SW 1271 (cell line): ENCODE measurements at regions not wholly inside any gene's neighbourhood (a gene's known extent, or its start where the extent isn't known, plus 50 kb on each side); places are given as distances from the start of the nearest gene placed in this dataset.
"Not testable (repeated sequence)": the region's sequence is repeated elsewhere in the genome, so short reads cannot be mapped to it uniquely, and the experiment has no call there.

ENCODE experiments used
- DNase-seq, 2 experiments: peaks; one replicate each; lab custom pipeline; 2025; lab: John Stamatoyannopoulos, UW

DNA sequence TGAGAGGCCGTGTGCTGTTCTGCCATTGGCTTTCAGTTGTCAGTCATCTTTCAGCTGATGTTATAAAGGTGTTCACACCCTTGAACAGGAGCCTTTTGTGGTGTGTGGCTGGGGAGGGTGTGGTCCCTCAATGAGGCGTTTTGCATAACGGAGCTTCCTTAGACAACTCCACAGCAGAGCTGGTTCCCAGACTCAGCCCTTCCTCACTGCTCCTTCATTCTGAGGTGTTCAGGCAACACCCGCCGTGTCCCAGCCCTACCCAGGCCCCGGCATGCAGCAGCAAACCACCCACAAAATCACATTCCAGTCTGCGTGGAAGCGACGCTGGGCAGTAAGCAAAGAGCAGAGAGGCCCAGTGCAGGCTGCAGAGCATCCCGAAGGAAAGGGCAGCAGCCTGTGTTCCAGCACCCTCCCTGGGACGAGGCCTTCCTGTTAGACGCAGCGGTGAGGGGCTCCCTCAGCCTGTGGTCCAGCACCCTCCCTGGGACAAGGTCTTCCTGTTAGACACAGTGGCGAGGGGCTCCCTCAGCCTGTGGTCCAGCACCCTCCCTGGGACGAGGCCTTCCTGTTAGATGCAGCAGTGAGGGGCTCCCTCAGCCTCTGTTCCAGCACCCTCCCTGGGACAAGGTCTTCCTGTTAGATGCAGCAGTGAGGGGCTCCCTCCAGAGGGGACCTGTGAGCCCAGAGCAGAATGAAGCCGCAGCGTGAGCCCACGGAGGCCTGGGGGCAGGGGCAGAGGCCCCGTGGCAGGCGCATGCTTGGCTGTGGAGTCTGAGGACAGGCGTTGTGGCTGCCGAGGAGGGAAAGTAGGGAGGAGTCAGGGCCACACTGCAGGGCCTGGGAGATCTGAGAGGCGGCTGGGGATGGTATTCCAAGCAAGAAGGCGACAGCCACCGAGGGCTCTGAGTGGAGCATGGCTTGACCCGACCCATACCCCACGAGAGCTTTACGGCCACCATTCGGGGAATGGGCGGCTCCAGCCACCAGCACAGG lies 201.8 kb upstream of the HDAC4 start:
- DNase-seq: no peak

DNA sequence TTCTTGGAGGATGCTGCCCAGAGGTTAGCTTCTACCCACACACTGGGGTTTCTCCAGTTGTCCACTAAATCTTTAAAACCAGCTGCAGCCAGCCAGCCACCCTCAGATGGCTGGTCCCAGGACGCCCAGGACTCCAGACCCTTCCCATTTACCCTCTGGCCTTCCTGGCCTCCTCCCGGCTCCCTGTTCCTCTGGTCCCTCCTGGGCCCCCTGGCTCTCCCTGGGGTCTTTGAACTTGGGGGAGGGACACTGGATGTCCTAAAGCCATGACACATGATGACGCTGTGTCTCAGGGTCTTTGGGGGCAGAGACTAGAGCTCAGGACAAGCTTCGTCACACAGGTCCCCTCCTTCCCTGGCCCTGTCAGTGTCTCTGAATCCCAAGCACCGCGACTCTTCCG lies 201.1 kb upstream of the HDAC4 start:
- no peak for DNase-seq

DNA sequence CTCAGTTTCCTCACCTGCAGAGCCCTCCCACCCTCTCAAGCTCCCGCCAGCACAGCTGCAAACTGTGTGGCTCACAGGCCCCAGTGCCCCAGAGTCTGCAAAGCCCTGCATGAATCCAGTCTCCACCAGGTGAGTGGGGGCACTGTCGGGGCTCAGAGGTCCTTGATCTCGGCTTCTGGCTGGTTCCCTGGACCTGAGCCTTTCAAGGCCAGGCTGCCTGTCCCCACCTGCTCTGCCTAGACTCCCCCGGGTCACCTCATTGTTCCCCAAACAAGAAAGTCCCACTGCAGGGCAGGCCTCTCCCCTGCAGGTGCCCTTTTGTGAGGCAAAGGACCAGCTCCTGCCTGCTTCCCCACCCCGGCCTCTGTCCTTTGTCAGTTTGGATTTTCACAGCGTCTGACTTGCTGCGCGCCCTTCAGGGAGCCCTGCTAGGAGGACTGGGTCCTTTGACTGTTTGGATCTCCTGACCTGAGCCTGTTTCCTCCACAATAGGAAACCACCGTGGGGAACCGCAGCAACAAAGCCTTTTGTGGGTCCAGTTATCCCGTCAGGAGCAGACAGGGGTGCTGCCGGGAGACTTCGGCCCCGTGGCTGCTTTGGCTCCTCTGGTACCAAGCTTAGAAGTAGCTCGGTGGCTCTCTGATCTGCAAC lies 200.5 kb upstream of the HDAC4 start:
- no peak for DNase-seq

DNA sequence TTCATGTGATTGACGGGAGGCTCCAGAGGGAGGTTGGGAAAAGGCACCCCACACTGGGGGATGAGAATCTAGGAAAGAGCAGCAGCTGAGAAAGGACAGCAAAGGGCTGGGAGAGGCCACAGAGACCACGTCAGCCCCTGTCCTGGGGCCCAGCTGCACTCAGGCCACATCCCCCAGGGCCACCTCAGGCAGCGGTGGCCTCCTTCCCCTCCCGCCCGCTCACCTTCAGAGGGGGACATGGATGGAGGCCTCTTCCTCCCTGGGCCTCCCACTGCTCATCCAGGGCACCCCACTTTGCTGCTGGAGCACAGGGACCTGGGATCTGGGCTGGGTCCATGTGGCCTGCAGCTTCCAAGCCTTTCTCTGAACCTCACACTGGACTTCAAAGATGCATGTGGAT lies 199.8 kb upstream of the HDAC4 start:
- no peak for DNase-seq

DNA sequence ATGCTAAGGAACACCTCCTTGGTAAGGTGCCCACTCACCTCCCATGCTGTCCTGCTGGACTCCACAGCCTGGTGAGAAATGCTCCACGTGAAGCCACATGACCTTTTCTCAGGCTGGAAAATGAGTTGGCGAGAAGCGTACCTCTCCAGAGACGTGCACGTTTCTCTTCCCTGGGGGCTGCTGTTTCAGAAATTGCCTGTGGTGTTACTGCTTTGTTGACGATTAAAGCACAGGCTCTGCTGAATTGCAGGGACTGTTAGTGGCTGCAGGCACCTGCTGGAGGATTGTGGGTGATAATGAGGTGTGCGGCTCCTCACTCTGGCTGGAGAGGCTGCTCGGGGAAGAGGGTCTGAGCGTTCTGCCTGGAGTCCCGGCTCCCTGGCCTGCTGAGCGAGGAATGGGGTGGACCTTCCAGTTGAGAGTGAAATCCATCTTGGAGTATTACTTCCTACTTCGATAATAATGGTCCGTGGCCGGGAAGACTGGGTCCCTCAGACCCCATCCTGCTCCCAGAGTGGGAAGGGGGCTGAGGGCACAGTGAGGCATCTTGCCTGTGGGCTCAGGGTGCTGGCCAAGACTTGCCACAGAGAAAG lies 199.3 kb upstream of the HDAC4 start:
- DNase-seq: no peak

DNA sequence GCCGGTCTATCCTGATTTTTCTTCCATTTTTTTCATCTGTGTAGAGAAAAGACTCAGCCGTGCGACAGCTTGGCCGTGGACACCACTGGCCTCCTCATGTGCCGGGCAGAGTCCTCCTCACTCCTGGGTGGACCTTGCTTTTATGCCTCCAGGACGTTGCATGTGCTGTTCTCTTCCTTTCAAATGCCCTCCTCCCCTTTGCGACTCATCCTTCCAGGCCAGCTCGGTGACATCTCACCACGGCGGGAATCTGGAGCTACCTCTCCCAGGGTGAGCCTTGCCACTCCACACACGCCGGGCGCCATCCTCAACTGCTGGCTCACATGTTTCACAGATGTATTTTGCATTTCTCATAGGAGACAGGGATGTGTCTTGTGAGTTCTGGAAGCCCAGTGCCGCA lies 198.5 kb upstream of the HDAC4 start:
- DNase-seq: no peak

DNA sequence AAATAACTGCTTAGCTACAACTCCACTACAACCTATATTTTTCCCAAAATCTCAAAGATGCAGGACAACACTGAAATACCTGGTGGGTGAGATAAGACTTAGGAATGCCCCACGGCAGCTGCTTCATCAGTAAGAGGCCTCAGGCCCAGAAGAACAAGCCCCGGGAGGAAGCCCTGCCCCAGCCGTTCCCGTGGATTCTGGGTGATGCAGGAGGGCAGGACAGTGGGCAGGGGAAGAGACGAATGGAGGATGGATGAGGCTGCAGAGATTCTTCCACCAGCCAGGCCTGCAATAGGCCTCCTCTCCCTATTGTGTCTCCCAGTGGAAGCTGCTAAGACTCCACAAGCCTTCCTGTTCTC lies 197.9 kb upstream of the HDAC4 start:
- no peak for DNase-seq

DNA sequence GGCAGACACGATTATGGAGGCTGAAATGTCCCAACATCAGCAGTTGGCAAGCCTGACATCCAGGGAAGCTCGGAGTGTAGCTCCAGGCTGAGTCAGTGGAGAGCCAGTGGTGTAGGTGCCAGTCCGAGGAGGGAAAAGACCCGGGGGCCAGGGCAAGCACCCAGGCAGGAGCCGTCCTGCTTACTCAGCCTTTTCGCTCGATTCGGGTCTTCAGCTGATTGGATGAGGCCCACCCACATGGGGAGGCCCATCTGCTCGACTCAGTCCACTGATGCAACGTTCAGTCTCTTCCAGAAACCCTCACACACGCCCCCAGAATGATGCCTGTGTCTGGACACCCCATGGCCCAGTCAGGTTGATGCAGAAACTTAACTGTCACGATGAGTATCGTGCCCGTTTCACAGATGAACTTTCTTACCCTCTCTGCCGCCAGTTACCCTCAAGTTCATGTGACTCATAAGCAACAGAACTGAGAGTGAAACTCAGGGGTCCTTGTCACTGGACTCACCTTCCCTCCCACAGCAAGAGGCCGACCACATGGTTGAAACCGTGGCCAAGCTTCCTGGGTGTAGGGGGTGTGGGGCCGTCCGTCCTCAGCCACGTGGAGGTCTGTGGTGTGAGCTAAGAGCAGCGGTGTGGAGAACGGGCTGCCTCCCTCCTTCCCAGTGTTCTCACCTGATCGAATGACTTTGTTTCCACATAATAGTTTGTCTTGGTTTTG lies 197.4 kb upstream of the HDAC4 start:
- DNase-seq: no peak

DNA sequence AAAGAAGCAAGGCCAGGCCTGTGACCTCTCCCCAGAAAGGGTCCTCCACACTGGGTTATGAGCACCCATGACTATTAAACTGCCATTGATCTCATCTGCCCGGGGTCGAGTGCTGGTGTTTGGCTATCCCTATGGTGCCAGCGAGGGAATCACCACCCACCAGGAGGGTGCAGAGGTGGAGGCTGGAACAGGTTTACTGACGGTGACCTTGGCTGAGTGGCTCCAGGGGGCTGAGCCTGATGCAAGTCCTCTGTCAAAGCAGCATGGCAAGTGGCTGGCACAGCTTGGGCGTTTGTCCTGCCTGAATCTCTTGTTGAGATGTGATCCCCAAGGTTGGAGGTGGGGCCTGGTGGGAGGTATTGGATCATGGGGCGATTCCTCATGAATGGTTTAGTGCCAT lies 196.4 kb upstream of the HDAC4 start:
- no peak for DNase-seq

DNA sequence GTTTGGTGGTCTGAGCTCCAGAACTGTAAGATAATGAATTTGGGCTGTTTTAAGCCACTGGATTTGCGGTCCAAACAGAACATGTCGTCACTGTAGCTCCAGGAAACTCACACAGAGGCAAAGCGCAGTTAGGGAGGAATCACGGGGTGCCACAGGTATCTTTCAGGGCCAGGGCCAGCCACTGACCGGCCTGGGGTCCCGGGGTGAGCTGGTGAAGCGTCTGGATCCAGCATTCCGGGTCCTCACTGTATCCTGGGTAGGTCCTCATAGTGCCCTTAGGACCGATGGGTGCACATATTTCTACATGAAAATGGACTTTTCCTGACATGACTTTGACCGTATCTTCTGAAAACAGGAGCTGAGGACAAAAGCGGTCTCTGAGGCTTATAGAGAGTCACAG lies 196.0 kb upstream of the HDAC4 start:
- DNase-seq: no peak

DNA sequence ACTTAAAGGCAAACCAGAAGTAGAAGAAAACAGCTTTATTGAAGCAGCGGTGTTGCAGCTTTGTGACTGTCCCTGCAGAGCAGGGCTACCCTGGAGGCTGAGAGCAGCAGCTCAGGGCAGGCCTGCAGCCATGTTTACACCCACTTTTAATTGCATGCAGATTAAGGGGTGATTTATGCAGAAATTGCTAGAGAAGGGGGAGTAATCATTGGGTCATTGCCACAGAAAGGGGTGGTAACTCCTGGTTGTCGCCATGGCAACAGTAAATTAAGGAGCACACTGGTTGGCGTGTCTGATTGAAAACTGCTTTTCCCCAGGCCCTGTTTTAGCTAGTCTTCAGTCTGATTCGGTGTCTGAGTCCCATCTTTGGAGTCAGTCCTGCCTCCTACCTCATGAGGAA lies 195.4 kb upstream of the HDAC4 start:
- DNase-seq: no peak

DNA sequence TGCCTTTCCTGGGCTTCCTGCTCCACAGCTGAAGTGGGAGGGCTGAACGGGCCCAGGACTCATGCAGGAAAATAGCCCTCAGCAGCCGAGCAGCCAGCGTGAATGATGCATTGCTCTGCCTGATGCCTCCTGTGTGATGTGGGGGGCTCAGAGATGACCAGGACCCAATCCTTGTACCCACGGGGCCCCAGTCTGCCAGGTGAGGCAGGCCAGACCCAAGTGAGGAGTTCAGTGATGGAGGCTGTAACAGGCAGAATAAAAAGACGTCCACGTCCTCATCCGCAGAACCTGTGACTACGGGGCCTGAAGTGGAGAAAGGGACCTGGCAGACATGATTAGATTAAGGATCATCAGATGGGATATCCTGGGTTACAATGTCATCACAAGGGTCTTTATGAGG lies 194.9 kb upstream of the HDAC4 start:
- no peak for DNase-seq

DNA sequence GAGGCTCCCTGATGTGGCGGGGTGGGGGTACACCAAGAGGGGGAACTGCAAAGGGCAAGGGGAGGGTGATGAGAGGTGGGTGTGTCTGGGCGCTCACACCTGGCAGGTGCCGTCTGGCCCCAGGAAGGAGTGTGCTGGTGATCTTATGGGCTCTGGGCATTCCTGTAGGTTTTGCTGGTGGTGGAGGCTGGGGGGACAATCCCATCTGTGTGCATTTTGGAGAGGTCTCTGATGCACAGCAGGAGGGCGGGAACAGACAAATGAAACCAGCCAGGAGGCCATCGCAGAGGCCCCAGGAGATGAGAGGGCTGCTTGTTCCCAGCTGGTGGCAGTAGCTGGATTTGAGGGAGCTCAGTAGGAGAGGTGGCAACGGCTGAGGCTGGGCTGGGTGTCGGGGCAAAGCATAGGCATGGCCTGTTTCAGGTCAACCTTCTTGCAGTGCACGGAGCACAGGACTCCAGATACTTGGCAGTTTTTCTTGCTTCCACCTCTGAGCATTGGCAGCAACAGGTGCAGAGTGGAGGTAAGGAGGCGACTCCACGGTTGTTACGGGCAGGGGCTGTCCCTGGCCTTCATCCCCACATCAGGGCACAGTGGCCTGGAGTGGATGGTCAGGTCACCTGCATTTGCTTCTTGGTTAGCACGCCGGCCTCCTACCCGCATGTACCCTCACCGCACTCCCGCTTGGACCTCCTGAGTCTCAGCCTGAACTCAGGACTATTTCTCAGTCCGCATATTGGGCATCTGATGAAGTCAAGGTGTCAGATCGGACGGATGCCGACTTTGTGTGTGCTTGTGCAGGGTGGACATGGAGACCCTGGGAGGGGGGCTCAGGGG lies 194.2 kb upstream of the HDAC4 start:
- no peak for DNase-seq

DNA sequence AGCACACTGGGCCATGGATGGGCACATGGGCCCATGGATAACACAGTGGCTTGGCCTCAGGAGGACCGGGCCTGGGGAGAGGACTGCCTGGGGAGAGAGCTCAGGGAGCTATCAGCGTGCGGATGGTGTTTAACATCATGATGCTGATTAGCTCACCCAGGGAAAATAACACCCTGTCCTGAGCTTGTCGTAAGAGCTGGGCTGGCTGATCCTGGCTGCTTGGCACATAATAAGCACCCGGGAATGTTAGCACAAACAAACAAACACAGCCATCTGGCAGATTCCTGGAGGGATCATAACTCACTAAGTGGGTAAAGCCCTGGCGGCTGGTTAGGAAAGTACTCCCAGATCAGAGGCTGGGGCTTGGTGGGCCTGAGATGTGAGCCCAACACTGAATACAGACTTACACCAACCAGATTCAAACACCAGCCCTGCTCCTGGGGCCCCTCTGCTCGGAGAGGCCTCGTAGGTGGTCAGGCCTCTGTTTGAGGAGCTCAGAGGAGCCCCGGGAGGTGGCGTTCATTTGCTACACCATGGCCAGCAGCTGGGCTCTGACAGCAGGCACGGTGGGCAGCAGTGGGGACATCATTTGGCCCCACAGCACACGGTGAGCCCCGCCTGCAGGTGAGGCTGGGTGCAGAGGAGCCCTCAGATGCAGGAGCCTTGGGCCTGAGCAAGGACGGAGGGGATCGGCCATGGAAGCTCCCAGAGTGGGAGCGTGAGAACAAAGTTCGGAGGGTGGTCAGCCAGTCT lies 193.4 kb upstream of the HDAC4 start:
- no peak for DNase-seq

DNA sequence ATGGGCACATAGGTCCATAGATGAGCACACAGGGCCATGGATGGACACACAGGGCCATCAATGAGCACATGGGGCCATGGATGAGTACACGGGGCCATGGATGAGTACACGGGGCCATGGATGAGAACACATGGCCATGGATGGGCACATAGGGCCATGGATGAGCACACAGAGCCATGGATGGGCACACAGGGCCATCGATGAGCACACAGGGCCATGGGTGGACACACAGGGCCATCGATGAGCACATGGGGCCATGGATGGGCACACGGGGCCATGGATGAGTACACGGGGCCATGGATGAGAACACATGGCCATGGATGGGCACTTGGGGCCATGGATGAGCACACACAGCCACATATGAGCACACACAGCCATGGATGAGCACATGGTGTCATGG lies 192.6 kb upstream of the HDAC4 start:
- no peak for DNase-seq

DNA sequence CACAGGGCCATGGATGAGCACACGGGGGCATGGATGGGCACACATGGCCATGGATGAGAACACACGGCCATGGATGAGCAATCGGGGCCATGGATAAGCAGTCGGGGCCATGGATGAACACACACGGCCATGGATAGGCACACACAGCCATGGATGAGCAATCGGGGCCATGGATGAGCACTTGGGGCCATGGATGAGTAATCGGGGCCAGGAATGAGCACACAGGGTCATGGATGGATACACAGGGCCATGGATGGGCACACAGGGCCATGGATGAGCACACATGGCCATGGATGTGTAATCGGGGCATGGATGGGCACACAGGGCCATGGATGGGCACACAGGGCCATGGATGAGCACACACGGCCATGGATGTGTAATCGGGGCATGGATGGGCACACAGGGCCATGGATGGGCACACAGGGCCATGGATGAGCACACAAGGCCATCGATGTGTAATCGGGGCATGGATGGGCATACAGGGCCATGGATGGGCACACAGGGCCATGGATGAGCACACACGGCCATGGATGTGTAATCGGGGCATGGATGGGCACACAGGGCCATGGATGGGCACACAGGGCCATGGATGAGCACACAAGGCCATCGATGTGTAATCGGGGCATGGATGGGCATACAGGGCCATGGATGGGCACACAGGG lies 191.9 kb upstream of the HDAC4 start:
- DNase-seq: not testable (repeated sequence)

DNA sequence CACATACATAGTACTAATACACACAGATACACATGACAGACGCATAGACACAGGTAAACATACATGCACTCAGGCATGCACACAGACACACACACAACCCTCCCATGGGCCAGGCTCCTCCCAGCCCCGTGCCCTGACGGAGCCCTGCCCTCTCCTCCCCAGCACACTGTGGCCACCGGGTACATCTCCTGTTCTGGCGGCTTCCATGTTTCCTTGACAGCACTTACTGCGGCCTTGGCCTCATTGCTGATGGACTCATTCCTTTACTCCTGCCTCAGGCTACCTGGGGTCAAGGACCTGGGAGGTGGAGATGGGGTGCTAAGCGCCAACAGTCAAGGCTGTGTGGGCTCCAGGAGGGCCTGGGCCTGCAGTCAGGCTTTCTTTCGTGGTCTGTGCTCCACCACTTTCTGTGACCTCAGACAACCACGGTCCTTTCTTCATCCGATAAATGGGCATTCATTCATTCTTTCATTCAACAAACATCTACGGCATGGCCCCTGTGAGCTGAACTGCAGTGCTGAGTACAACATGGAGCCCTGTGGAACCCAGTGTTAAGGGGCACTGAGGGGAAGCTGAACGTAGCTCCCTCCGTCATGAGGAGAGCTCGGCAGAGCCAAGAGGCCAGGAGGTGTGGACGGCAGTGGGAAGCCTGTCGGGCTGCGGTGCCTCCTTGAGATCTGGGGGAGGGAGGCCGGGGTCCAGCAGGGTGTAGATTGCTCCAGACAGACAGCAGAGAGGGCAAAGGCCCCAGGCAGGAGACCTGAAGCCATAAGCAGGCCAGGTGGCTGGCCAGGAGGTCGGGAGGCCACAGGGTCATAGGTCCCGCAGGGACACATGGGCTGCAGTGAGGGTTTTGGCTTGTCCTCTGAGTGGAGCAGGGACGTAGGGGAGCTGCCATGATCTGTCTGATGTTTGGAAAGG lies 190.4 kb upstream of the HDAC4 start:
- DNase-seq: no peak

DNA sequence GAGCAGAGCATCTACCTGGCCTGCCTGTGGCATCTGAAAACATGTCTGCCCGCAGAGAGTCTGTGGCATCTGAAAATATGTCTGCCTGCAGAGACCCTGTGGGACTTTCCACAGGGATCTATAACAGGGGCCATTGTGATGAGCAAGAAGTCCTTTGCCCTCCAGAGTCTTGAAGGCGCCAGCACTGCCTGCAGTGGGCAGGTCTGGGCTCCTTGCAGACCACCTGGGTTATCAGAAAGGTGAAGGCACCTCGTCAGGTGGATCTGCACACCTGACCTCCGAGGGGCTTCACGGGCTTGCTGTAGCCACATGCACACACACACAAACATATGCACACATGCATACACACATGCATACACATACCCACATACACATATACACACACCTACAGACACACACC lies 189.5 kb upstream of the HDAC4 start:
- no peak for DNase-seq

DNA sequence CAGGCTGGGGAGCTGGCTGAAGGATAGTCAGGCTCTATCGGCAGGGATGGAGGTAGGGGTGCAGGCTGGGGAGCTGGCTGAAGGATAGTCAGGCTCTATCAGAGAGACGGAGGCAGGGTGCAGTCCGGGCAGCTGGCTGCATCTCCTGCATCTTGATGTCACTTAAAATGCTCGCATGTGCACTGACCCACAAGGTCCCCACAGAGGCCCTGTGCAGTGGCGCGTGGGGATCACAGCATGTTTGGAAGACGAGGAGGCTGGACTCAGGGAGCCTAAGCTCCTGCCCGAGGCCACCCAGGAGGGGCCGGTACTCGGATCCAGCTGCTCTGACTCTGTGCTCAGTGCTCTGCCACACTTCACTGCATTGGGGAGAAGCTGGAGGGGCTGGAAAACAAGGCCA lies 189.0 kb upstream of the HDAC4 start:
- DNase-seq: no peak
